Spinal cord (tissue), 9 donors: ENCODE measurements at regions not wholly inside any gene's neighbourhood (a gene's known extent, or its start where the extent isn't known, plus 50 kb on each side); places are given as distances from the start of the nearest gene placed in this dataset.

Source experiments
- DNase-seq, 6 donors: peaks; one replicate each; pipeline versions ENCODE4 v3.0.0 to v3.0.0-alpha.2; 2013 to 2015; ENCODE audit warnings: low spot score in 6 of 6, low read depth in 4 of 6
- H3K27ac ChIP-seq: one replicate; pipeline ENCODE4 v1.5.1; 2013; ENCODE audit warnings: low read depth, low read length, control low read depth
- H3K27me3 ChIP-seq: one replicate; pipeline ENCODE4 v1.6.1; 2013; ENCODE audit warnings: low read length; ENCODE audit not compliant: control insufficient read depth, insufficient read depth
- H3K36me3 ChIP-seq: one replicate; pipeline ENCODE4 v1.6.1; 2013; ENCODE audit warnings: low read length; ENCODE audit not compliant: control insufficient read depth, insufficient read depth
- H3K4me1 ChIP-seq: one replicate; pipeline ENCODE4 v1.6.1; 2013; ENCODE audit warnings: low read length; ENCODE audit not compliant: control insufficient read depth, insufficient read depth
- H3K4me3 ChIP-seq: one replicate; pipeline ENCODE4 v1.5.1; 2013; ENCODE audit warnings: low read depth, low read length, control low read depth
- H3K9me3 ChIP-seq: one replicate; pipeline ENCODE4 v1.6.1; 2013; ENCODE audit warnings: low read length; ENCODE audit not compliant: control insufficient read depth, insufficient read depth
- WGBS: methylation state at CpG from one replicate; pipeline ENCODE4 v1.1.5; 2013; ENCODE audit warnings: missing lambda C conversion rate; ENCODE audit not compliant: insufficient coverage; 5-methylcytosine and 5-hydroxymethylcytosine counted together
- donor health status: healthy.

GRCh38 chr10:78973901-78974616, 94.7 kb upstream of the ZMIZ1 start:
- Histone ChIP-seq H3K9me3 (no peaks in the 10 kb centered on the region), H3K27ac (peak overlapping the region; percentile 96), H3K4me1 (peaks cover 56% of the 10 kb centered on the region), H3K36me3 (no peaks in the 10 kb centered on the region), H3K4me3 (peak overlapping the region; percentile 36), H3K27me3 (no peaks in the 10 kb centered on the region)
- whole genome bisulfite sequencing, result 0% methylated on average over 17 of the region's 42 CpGs
- peak; percentile 75 to 96 (median 80) for DNase-seq

- peaks cover 57% of the 10 kb centered on the region for H3K4me1 ChIP-seq
- no peaks in the 10 kb centered on the region for H3K27me3 ChIP-seq
- WGBS, result 20% methylated on average over 15 of the region's 15 CpGs
- no peaks in the 10 kb centered on the region for H3K36me3 ChIP-seq
- H3K9me3 ChIP-seq, result no peaks in the 10 kb centered on the region
- DNase-seq, result peak in 3 of 6 donors; percentile 35 to 87 (median 85)
- H3K4me3 ChIP-seq, result peak overlapping the region; percentile 36
- H3K27ac ChIP-seq, result peak overlapping the region; percentile 96
These were observed 94.0 kb upstream of the ZMIZ1 start for GRCh38 chr10:78974617-78975317.

GRCh38 chr10:78975926-78976325, 92.8 kb upstream of the ZMIZ1 start:
- H3K27me3 ChIP-seq, result no peaks in the 10 kb centered on the region
- H3K9me3 ChIP-seq, result no peaks in the 10 kb centered on the region
- 87% methylated on average over 5 of the region's 5 CpGs for WGBS
- DNase-seq, result no peak
- H3K36me3 ChIP-seq, result no peaks in the 10 kb centered on the region
- H3K27ac ChIP-seq, result no peak overlapping the region
- H3K4me1 ChIP-seq, result peaks cover 59% of the 10 kb centered on the region
- no peak overlapping the region for H3K4me3 ChIP-seq

- Histone ChIP-seq H3K4me1 (peaks cover 63% of the 10 kb centered on the region), H3K27ac (no peak overlapping the region), H3K4me3 (no peak overlapping the region), H3K27me3 (no peaks in the 10 kb centered on the region), H3K9me3 (no peaks in the 10 kb centered on the region), H3K36me3 (no peaks in the 10 kb centered on the region)
- no peak for DNase-seq
- WGBS, result 93% methylated on average over 13 of the region's 13 CpGs
These were observed 91.7 kb upstream of the ZMIZ1 start for GRCh38 chr10:78976825-78977755.

- H3K4me3 ChIP-seq, result no peak overlapping the region
- H3K36me3 ChIP-seq, result no peaks in the 10 kb centered on the region
- H3K4me1 ChIP-seq, result peaks cover 38% of the 10 kb centered on the region
- no peak for DNase-seq
- H3K9me3 ChIP-seq, result no peaks in the 10 kb centered on the region
- WGBS, result 83% methylated on average over 5 of the region's 7 CpGs
- no peak overlapping the region for H3K27ac ChIP-seq
- H3K27me3 ChIP-seq, result no peaks in the 10 kb centered on the region
These were observed 88.8 kb upstream of the ZMIZ1 start for GRCh38 chr10:78979938-78980337.

GRCh38 chr10:78980354-78980753, 88.4 kb upstream of the ZMIZ1 start:
- Histone ChIP-seq H3K4me3 (no peak overlapping the region), H3K27ac (no peak overlapping the region), H3K9me3 (no peaks in the 10 kb centered on the region), H3K4me1 (peaks cover 34% of the 10 kb centered on the region), H3K36me3 (no peaks in the 10 kb centered on the region), H3K27me3 (no peaks in the 10 kb centered on the region)
- no peak for DNase-seq
- 73% methylated on average over 9 of the region's 9 CpGs for WGBS

GRCh38 chr10:78980815-78981214, 88.0 kb upstream of the ZMIZ1 start:
- no peaks in the 10 kb centered on the region for H3K9me3 ChIP-seq
- no peak for DNase-seq
- H3K4me3 ChIP-seq, result no peak overlapping the region
- H3K27ac ChIP-seq, result no peak overlapping the region
- H3K36me3 ChIP-seq, result no peaks in the 10 kb centered on the region
- H3K27me3 ChIP-seq, result no peaks in the 10 kb centered on the region
- WGBS, result 90% methylated on average over 4 of the region's 5 CpGs
- peaks cover 29% of the 10 kb centered on the region for H3K4me1 ChIP-seq

GRCh38 chr10:78981257-78981969, 87.4 kb upstream of the ZMIZ1 start:
- no peak for DNase-seq
- Histone ChIP-seq H3K27ac (no peak overlapping the region), H3K4me3 (no peak overlapping the region), H3K36me3 (no peaks in the 10 kb centered on the region), H3K9me3 (no peaks in the 10 kb centered on the region), H3K27me3 (no peaks in the 10 kb centered on the region), H3K4me1 (peaks cover 28% of the 10 kb centered on the region)
- WGBS, result 55% methylated on average over 3 of the region's 6 CpGs

- H3K4me3 ChIP-seq, result no peak overlapping the region
- H3K27me3 ChIP-seq, result no peaks in the 10 kb centered on the region
- no peak for DNase-seq
- no peaks in the 10 kb centered on the region for H3K36me3 ChIP-seq
- no peak overlapping the region for H3K27ac ChIP-seq
- WGBS, result 69% methylated on average over 4 of the region's 4 CpGs
- H3K9me3 ChIP-seq, result no peaks in the 10 kb centered on the region
- peaks cover 28% of the 10 kb centered on the region for H3K4me1 ChIP-seq
These were observed 86.8 kb upstream of the ZMIZ1 start for GRCh38 chr10:78981970-78982281.
